PC-3 (cell line): ENCODE measurements at regions not wholly inside any gene's neighbourhood (a gene's known extent, or its start where the extent isn't known, plus 50 kb on each side); places are given as distances from the start of the nearest gene placed in this dataset.

ENCODE experiments used
- ATAC-seq: fragments of 200-7000 bp; cut with Tn5 transposase; 2 replicates; pipeline ENCODE4 v1.9.1; 2020; ENCODE audit warnings: mild to moderate bottlenecking, moderate library complexity
- BruUV-seq: library from RNA; stranded (reverse); fragments of 400-500 nt; replicated peaks from 2 replicates; lab custom pipeline; 2021; lab: Mats Ljungman, UMichigan
- CTCF ChIA-PET: fragments of 300-600 bp; sonication (Branson Sonifier 250); formaldehyde crosslinking; loops from one replicate; lab custom pipeline; 2022; ENCODE audit warnings: antibody characterized with exemption; lab: Charles Lee
- POLR2A ChIA-PET: fragments of 300-600 bp; sonication (Branson Sonifier 250); formaldehyde crosslinking; loops from one replicate; lab custom pipeline; 2022; ENCODE audit warnings: antibody characterized with exemption; ENCODE audit not compliant: unreplicated experiment; lab: Charles Lee
- DNase-seq: peaks from one replicate; pipeline ENCODE4 v3.0.0-alpha.2; 2015
- H2AFZ ChIP-seq: fragments of 300-600 bp; sonication (generic); 2 replicates; pipeline ENCODE4 v1.6.0; 2016; ENCODE audit warnings: antibody characterized with exemption, low read length
- H3F3A ChIP-seq: fragments of 300-600 bp; sonication (generic); one replicate; pipeline ENCODE4 v1.6.0; 2017; ENCODE audit warnings: antibody characterized with exemption, low read length, control low read depth, mild to moderate bottlenecking; ENCODE audit not compliant: unreplicated experiment
- H3K27ac ChIP-seq: fragments of 300-600 bp; sonication (generic); 2 replicates; pipeline ENCODE4 v1.5.1; 2016; ENCODE audit warnings: mild to moderate bottlenecking, low read length
- H3K27me3 ChIP-seq: fragments of 300-600 bp; sonication (generic); 2 replicates; pipeline ENCODE4 v1.6.1; 2016; ENCODE audit warnings: low read length, mixed read lengths
- H3K36me3 ChIP-seq: fragments of 300-600 bp; sonication (generic); 2 replicates; pipeline ENCODE4 v1.6.1; 2016; ENCODE audit warnings: low read depth, mixed run types, low read length, mixed read lengths
- H3K4me1 ChIP-seq: fragments of 300-600 bp; sonication (generic); 2 replicates; pipeline ENCODE4 v1.5.1; 2016; ENCODE audit warnings: low read length; ENCODE audit not compliant: insufficient read depth
- H3K4me2 ChIP-seq: fragments of 300-600 bp; sonication (generic); 2 replicates; pipeline ENCODE4 v1.6.0; 2016; ENCODE audit warnings: low read length
- H3K4me3 ChIP-seq: fragments of 300-600 bp; sonication (generic); 2 replicates; pipeline ENCODE4 v1.5.1; 2016; ENCODE audit warnings: mild to moderate bottlenecking, low read length, mixed read lengths
- H3K79me2 ChIP-seq: fragments of 300-600 bp; sonication (generic); 2 replicates; pipeline ENCODE4 v1.6.1; 2017; ENCODE audit warnings: low read length, mixed read lengths
- H3K9ac ChIP-seq: fragments of 300-600 bp; sonication (generic); 2 replicates; pipeline ENCODE4 v1.6.0; 2016; ENCODE audit warnings: mild to moderate bottlenecking, low read length
- H3K9me2 ChIP-seq: fragments of 300-600 bp; sonication (generic); replicated peaks from 2 replicates; pipeline ENCODE4 v1.6.1; 2016; ENCODE audit warnings: mixed run types, low read length, mixed read lengths
- H3K9me3 ChIP-seq: fragments of 300-600 bp; sonication (generic); 2 replicates; pipeline ENCODE4 v1.6.1; 2016; ENCODE audit warnings: low read length, mixed read lengths
- H4K20me1 ChIP-seq: fragments of 300-600 bp; sonication (generic); 2 replicates; pipeline ENCODE4 v1.6.1; 2016; ENCODE audit warnings: low read length, mixed read lengths
- EZH2 ChIP-seq: fragments of 300-600 bp; sonication (generic); IDR thresholded peaks from one replicate; pipeline ENCODE4 v1.6.1; 2017; ENCODE audit warnings: antibody characterized with exemption, mild to moderate bottlenecking, low read length; ENCODE audit not compliant: unreplicated experiment
- EZH2phosphoT487 ChIP-seq: fragments of 300-600 bp; sonication (generic); IDR thresholded peaks from 2 replicates; pipeline ENCODE4 v1.6.1; 2018; ENCODE audit warnings: mild to moderate bottlenecking, antibody characterized with exemption, low read length, borderline replicate concordance
- intact Hi-C: fragments of 100-400 bp; cut with micrococcal nuclease; formaldehyde crosslinking; loops from 2 replicates; pipeline ENCODE4 v1.9.0; 2023
- TF ChIP-seq, protein P1 (sequence below): fragments of 300-600 bp; sonication (generic); conservative IDR thresholded peaks from 2 replicates; pipeline ENCODE4 v1.5.1; 2017; ENCODE audit warnings: antibody characterized with exemption, low read depth, mild to moderate bottlenecking, low read length

DNA sequence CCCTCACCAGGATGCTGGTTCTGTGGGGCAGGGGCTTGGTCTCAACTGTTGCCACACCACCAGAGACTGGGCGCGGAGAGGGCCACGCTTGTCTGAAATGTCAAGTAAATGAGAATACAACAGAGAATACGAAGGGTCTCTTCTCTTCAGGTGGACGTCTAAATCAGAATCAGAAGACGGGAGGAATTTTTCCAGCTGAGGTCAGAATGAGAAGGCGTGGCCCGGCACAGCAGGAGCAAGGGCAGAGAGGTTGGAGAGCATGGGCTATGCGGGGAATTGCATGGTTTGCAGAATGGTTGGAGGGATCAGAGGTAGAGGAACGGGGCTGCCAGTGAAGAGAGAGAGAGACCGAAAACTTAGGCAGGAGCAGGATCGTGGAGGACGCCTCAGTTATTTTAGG is 337.9 kb downstream of the QKI start:
- no peaks in the 10 kb centered on the region for H3K27me3 ChIP-seq
- no peaks in the 10 kb centered on the region for H3K79me2 ChIP-seq
- H3K36me3 ChIP-seq: no peaks in the 10 kb centered on the region
- DNase-seq (no peak), ATAC-seq (no peak)
- CTCF ChIA-PET: no interaction called here
- no peaks in the 10 kb centered on the region for H4K20me1 ChIP-seq
- intact Hi-C loops: no loop called here
- no peak overlapping the region for H3K9ac ChIP-seq
- BruUV-seq: no TSS peak
- H3K4me3 ChIP-seq: no peak overlapping the region
- H3F3A ChIP-seq: no peaks in the 10 kb centered on the region
- no peak overlapping the region for H3K4me2 ChIP-seq
- no peaks in the 10 kb centered on the region for H3K4me1 ChIP-seq
- H3K27ac ChIP-seq: no peak overlapping the region
- no peaks in the 10 kb centered on the region for H3K9me2 ChIP-seq
- H2AFZ ChIP-seq: no peak overlapping the region
- no peak for TF ChIP-seq EZH2
- TF ChIP-seq, protein P1, sequence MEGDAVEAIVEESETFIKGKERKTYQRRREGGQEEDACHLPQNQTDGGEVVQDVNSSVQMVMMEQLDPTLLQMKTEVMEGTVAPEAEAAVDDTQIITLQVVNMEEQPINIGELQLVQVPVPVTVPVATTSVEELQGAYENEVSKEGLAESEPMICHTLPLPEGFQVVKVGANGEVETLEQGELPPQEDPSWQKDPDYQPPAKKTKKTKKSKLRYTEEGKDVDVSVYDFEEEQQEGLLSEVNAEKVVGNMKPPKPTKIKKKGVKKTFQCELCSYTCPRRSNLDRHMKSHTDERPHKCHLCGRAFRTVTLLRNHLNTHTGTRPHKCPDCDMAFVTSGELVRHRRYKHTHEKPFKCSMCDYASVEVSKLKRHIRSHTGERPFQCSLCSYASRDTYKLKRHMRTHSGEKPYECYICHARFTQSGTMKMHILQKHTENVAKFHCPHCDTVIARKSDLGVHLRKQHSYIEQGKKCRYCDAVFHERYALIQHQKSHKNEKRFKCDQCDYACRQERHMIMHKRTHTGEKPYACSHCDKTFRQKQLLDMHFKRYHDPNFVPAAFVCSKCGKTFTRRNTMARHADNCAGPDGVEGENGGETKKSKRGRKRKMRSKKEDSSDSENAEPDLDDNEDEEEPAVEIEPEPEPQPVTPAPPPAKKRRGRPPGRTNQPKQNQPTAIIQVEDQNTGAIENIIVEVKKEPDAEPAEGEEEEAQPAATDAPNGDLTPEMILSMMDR: no peak
- TF ChIP-seq EZH2phosphoT487: no peak
- H3K9me3 ChIP-seq: no peaks in the 10 kb centered on the region
- POLR2A ChIA-PET: no interaction called here

GRCh38 chr6:163751032-163751525 is 336.6 kb downstream of the QKI start:
- Histone ChIP-seq H3K36me3 (no peaks in the 10 kb centered on the region), H3K9me2 (no peaks in the 10 kb centered on the region), H2AFZ (no peak overlapping the region), H3F3A (no peaks in the 10 kb centered on the region), H3K79me2 (no peaks in the 10 kb centered on the region), H3K4me3 (no peak overlapping the region), H3K27ac (no peak overlapping the region), H3K9me3 (no peaks in the 10 kb centered on the region), H3K9ac (no peak overlapping the region), H3K4me2 (no peak overlapping the region), H3K4me1 (no peaks in the 10 kb centered on the region), H3K27me3 (no peaks in the 10 kb centered on the region), H4K20me1 (no peaks in the 10 kb centered on the region)
- ATAC-seq: no peak
- intact Hi-C loops: no loop called here
- TF ChIP-seq, protein P1: no peak
- TF ChIP-seq EZH2phosphoT487 (no peak), EZH2 (no peak)
- no peak for DNase-seq
- BruUV-seq: no TSS peak
- POLR2A ChIA-PET: no interaction called here
- CTCF ChIA-PET: no interaction called here

DNA sequence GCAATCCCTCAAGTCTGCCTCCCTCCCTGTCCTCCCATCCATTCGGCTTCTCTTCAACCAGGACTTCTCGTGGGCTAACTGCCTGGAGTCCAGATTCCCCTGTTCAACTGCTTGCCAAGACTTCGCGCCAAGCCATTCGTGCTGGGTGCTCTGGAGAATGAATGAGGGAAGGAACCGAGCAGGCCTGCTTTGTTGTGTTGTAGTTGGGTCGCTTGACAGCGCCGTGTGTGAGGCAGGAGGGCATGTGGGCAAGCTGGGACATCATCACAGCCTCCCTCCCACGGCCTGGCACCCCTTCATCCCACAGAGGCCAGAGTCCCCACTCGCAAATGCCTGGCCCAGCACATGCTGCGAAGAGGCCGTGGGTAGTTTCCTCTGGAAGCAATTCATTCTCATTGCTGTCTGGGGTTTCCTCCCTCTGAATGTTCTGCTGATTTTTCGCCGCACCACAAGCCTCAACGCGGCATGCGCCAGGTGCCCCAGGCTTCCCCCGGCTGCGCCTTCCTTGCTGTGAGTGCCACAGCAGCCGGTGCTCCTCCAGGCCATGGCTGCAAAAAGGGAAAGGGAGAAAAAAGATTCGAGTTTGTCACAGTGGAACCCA is 336.0 kb downstream of the QKI start:
- H3K4me1 ChIP-seq: no peaks in the 10 kb centered on the region
- no peak overlapping the region for H3K4me3 ChIP-seq
- DNase-seq: no peak
- no peaks in the 10 kb centered on the region for H3F3A ChIP-seq
- TF ChIP-seq, protein P1: no peak
- TF ChIP-seq EZH2phosphoT487: no peak
- TF ChIP-seq EZH2: no peak
- no peaks in the 10 kb centered on the region for H3K9me2 ChIP-seq
- intact Hi-C loops: no loop called here
- H4K20me1 ChIP-seq: no peaks in the 10 kb centered on the region
- no peaks in the 10 kb centered on the region for H3K27me3 ChIP-seq
- no peak overlapping the region for H3K4me2 ChIP-seq
- H3K36me3 ChIP-seq: no peaks in the 10 kb centered on the region
- H2AFZ ChIP-seq: no peak overlapping the region
- H3K9ac ChIP-seq: no peak overlapping the region
- BruUV-seq: no TSS peak
- ChIA-PET POLR2A (no interaction called here), CTCF (no interaction called here)
- H3K27ac ChIP-seq: no peak overlapping the region
- ATAC-seq: no peak
- H3K79me2 ChIP-seq: no peaks in the 10 kb centered on the region
- H3K9me3 ChIP-seq: no peaks in the 10 kb centered on the region
